HG03097 (cell line): ENCODE measurements at regions not wholly inside any gene's neighbourhood (a gene's known extent, or its start where the extent isn't known, plus 50 kb on each side); places are given as distances from the start of the nearest gene placed in this dataset.

Experiments used
- ATAC-seq: cut with Tn5 transposase; IDR thresholded peaks from one replicate; pipeline ENCODE4 v1.9.1; 2021; ENCODE audit not compliant: unreplicated experiment, low FRiP score

DNA sequence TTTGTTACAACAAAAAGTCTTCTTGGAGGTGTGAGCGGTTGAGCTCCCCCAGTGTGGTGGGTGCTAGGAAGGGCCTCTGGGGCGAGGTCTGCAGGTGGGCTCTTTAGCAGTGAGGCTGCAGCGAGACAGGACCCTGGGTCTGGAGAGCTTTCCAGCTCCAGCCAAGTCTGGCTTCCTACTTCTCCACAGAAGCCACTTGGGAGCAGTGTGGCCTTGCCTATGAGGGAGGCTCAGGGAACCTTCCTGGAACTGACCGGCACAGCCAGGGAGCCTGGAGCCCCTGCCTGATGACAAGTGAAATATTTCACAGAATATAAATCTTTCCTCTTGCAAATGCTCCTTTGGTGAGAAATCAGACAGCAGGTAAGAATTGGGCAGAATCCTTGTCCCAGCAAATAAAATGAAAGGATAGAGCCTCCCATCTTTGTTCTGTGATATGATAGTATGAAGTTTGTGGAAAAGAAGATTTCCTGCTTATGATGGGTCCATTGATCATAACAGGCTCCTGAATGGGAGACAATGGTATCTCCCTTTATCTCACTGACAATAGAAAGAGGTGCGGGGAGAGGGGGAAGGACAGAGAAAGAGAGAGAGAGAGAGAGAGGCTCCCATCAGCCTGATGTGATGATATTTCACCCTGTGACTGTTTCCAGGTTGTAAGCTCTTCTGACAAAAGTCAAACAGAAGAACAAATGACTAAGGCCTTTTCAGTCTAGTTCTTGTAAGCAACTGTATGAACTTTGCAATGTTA is 289.8 kb upstream of the SPRED2 start:
- no peak for ATAC-seq

DNA sequence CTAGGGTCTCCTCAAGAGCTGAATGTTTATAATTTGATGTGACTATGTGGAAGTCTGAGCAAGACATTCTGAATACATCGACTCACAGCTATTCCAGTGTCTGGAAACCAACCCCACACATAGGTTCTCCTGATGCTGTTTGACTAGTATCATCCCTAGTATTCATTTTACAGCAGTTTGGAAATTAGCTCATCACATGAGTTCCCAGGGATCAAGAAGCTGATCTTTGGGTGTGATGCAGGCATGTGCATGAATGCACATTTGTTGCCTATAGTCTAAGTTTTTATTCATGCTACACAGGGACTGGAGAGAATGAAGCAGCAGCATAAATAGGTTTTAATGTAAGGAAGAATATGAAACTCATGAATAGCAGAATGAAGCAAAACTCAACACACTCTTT is 284.3 kb upstream of the SPRED2 start:
- no peak for ATAC-seq

DNA sequence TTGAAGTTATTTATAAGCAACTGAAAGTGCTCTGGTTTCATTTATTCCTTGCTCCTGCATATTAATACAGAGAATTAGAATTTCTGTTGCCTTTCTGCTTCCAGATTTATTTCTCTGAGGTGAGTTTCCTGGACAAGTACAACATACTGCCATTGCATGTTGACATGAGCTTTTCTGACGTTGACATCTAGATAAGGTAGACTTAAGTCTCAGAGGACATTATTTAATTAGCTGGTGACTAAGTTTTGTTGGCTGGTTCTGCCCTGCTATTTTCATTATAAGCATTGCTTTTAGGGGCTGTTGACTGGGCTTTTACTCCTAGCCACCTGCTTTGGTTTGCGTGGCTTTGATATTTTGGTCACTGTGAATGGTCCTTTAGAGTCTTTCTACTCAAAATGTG is 282.9 kb upstream of the SPRED2 start:
- no peak for ATAC-seq

DNA sequence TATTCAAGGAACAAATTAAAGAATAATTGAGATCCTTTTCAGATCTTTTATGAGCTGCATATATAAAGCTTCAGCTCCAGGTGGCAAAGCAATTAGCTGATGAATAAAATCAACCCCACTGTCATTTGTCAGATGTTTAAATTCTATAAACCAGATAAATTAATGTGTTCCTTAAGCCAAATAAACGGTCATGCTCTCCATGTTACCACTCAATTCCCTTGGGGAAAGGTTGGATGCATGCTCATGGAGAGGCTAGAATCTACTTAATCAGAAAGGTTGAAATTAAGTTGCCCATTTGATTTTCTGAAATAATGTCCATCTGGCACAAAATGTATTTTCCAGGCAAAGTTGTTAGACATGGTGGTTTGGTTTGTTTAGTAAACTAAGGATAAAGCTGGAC is 282.5 kb upstream of the SPRED2 start:
- ATAC-seq, result no peak

DNA sequence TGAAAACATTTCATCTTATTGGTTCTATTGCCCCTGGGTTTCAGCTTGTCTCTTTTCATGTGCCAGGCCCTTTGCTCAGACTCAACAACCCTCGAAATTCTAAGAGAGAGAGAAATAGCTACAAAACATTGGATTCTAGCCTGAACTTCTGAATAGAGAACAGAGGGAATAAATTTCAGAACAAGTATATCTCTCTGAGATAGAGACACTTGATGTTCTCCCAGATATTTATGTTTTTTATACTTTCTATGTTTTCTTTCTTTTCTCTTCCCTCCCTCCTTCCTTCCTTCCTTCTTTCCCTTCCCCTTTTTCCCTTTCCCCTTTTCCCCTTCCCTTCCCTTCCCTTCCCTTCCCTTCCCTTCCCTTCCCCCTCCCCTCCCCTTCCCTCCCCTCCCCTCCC is 279.5 kb upstream of the SPRED2 start:
- ATAC-seq, result no peak

DNA sequence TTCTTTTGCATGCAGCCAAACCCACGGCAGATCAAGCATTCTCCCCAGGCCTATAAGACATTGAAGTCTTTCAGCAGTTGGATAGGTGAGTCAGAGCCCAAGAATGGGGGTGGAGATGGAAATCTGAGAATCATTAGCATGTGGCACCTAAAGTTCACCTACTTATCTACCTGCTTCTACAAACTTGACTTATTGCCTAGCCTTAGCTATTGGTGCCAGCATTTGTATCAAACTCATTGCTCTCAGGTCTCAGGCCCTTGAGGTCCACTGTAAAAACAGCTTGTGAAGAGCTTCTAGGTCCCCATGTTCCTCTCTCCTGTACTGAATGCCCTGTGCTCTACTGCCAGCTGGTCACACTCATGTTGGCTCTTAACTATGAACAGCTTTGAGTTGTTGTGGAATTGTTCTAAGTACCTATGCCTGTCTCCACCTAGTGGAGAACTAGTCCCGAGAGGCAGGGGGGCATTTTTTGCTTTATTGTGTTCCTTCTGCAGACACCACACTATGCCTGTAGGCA is 278.4 kb upstream of the SPRED2 start:
- no peak for ATAC-seq

DNA sequence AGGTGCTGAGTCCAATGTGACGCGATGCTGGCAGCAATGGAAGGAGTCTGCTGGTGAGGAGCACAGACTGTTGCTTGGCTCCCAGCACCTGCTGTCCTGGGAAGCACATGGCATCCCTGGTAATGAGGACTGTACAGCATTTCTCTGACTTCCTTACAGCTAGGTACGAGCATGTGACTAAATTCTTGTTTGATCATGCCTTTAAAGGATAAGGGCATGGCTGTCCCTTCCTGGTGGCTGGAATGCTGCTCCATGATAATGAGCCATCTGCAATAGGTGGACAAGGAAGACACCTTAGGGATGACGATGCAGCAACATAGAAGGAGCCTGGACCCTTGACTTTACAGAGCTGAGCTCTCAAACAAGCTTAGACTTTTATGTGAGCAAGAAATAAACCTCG is 278.0 kb upstream of the SPRED2 start:
- ATAC-seq, result no peak

DNA sequence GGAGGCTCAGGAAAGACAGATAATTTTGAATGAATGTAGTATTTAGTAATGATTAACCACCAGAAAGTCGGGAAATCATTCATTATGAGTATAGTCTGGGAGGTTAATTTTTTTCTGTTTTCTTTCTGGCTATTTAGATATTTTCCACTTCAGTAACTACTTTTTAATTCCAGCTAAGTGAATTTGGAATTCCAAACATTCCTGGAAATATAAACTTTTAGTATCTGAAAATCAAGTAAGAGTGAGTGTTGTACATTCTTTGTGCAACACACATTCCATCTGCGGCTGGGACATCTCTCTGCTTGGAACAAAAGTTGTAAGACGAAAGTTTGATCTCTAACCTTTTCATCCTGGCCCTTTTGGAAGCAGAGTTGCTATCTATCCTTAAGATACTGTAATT is 275.7 kb upstream of the SPRED2 start:
- no peak for ATAC-seq

DNA sequence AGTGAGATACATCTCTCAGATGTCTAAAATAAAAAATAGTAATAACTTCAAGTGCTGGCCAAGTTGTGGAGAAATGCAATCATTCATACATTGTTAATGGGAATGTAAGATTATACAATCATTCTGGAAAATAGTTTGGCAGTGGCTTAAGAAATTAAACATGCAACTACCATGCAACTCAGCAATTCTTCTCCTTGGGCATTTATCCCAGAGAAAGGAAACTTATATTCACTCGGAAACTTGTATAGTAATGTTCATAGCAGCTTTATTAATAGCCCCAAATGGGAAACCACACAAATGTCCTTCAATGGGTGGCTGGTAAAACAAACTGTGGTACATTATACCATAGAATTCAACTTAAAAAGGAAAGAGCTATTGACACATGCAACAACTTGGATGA is 274.0 kb upstream of the SPRED2 start:
- ATAC-seq, result no peak

DNA sequence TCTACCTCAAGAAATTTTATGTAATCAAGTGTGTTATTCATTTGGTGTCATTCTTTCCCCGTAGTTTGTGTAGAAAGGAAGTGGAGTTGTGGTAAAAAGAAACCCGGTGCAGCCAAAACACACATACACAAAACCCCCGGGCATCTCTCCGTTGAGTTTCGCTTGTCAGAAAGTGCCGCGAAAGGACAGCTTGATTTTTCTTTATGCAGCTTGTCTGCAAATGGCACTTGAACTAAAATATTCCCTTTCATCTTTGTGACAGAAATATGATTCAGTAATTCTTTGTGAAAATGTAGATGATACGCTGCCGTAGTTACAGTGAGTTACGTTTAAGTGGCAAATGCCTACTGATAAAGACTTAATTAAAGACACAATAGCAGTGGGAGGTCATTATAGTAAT is 268.8 kb upstream of the SPRED2 start:
- ATAC-seq, result no peak

DNA sequence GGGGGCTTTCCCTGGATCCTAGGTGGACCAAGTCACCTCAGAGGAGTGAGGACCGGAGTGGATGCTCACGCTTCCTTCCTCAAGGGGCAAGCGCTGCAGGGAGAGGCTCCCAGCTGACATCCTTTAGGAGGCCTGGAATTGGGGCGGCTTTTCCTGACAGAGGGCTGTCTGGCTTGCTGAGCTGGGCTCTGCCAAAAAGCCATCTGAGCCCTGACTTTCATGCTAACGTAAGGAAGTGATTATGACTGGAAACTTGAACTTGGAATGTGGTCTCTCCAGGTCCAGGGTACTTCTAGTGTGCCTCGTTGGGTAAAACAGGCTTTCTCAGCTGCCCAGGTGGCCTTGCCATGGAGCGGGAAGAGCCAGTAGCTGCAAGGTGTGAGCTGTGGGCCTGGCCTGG is 268.3 kb upstream of the SPRED2 start:
- ATAC-seq, result no peak

DNA sequence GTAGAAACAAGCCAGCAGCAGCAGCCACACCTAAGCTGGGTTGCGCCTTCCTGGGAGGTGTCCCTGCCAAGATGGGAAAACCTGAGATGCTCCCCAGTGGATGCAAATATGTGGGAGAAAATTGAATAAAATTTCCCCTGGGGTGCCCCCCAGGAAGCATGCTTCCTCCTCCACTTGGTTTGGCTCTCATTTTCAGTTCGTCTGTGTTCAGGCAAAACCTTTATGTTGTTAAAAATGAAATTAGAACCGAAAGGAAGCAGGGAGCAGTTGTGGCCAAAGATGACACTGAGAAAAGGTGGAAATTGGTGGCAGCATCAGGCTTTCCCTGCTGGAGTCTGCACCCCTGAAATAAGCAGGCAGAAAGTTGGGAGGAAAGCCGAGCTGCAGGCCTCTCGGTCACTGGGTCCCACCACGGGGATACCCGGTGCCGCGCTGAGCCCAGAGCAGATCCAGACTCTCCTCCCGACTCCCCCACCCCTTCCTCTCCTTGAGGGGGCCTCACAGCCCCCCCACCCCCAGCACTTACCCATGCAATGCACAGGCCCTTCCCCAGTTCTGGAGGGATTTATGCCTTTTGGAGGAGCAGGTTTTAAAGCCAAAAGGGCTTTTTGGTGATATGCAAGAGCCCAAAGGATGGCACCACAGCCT is 267.7 kb upstream of the SPRED2 start:
- ATAC-seq, result no peak

DNA sequence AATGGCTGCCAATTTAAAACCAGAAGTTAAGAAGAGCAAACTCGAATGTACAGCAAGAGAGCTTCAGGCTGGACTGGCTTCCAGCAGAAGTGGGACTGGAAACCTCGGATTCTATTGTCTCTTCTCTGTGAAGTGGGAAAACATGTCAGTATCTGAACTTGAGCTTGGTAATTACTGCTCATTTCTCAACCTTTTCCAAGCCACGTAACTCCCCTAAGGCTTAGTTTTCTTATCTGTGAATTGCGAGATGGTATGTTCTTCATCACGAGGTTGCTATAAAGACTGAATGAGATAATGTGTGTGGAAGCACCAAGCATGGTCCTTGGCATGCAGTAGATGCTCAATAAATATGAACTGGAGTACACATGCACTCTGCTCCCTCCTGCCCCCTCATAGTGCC is 259.4 kb upstream of the SPRED2 start:
- no peak for ATAC-seq

DNA sequence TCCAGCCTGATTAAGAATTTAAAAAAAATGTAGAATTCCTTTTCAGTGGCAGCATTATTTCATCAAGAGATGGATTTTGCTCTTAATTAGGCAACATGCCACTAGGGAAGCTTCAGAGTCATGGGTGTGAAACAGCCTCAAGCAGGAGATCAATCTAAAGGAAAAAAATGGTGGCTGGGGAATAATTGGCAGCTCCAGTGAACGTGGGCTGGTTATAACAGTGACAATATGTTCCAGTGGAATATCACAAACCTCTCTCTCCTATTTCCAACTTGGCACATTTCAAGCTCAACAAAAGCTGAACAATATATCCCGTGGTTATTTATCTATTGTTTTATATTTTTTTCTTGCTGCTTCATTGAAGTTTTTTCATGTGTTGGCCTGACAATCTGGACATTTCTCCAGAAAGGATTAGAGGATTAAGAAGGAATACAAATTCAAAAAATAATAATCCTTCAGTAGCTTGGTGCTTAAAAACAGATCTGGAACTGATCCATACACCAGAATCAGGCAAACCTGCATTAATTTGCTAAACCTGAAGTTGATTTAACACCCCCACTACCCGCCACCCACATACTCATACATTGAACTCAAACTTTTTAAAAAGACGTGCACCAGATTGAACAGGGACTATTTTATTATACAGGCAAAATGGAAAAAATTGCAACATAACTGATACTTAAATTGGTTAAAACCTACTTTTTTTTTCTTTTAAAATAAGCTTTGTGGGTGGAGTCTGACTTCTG is 255.9 kb upstream of the SPRED2 start:
- ATAC-seq, result no peak

DNA sequence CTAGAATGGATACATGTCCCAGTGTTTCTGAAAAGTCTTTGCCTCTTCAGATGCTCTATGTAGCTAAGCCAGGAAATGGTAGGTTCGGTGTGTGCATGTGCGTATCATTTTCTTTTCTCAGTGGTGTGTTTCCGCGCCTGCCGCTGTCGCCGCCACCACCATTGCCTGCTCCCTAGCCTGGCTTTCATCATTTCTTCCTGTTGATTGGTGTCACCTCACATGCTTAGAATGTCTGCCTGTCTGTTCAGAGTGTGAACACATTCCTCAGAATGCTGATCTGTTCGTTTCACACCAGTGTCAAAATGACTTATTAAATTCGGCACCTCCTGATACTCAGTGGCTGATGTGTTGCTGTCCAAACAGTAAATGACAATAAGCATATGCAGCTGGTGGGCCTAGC is 255.2 kb upstream of the SPRED2 start:
- ATAC-seq, result no peak

DNA sequence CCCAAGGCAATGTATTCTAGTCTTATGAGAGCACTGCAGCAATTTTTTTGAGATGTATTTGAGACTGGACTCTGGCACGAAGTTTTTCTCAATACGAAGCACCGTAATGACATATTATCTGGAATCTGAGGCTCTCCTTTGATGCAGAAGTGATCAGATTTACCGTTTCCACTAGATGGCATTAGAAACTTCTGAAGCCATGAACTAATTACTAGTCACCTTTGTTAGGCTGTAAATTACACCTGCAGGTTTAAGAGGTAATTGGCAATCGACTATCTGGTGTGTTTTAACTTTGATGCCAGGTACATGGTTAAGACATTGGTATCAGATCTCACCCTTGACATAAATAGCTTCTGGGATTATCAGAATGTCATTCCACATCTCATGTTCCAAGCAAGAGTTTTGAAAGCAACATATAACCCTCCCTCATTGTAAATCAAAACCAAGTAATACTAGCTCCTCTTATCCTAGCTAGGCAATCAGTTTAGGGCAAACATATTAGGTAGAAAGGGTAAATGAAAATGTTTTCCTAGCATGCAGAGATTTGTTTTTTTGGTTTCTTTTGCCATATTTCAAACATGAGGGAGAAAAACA is 254.6 kb upstream of the SPRED2 start:
- no peak for ATAC-seq

DNA sequence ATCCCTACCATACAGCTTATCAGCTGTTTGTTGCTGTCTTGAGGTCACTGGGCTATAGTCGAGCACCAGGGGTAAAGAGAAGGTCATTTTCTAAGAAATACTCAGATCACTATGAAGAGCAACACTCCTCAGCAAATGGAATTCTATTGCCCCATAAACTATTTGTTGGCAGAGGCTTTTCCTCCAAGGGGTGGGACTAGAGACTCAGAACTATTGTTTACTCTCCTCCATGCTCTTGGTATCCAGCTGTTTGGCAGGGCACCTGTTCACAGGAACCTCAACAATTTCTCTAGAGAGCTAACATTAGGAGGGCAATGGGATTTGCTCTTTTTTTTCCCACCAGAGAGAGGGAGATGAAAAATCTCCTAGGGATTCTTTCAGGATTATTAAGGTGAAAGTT is 249.1 kb upstream of the SPRED2 start:
- no peak for ATAC-seq

DNA sequence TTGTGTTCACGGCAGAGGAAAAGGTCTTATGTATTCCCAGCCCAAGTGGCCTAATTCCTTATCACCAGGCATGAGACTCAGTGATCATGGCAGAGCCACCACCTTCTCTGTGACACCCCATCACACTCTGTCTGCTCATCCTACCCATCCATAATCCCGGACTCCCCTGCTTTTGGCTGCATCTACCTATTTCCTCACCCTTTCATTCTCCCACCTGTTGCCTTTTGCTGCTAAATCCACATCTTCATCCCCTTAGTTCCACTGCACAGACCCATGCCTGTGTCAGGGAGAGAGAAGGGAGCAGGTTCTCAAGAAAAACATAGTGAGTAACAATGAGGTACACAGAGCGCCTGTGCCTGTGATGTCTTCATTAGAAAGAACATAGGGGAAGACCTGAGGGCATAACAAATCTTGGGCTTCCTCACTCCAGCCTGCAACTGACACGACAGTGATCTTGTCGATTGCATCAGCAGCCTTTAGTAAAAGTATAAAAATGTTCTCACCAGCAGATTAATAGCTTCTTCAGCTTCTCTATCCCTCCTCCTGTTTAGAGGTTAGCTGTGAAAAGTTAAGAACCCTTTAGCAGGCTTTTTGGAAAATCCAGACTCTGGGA is 246.5 kb upstream of the SPRED2 start:
- ATAC-seq, result no peak

DNA sequence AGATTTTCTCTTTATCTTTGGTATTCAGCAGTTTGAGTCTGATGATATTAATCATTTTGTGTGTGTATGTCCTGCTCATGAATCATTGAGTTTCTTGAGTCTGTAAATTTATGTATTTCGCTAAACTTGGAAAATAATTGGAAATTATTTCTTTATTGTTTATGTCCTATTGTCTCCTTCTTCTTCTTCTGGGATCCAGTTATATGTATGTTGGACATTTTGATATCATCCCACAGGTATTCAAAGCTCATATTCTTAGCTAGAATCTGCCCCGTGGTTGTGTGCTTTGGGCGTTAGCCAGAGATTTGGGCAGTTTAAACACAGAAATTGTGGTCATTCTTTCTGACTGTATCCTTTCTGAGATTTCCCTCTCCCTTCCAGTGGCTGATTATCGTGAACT is 243.0 kb upstream of the SPRED2 start:
- ATAC-seq, result no peak

DNA sequence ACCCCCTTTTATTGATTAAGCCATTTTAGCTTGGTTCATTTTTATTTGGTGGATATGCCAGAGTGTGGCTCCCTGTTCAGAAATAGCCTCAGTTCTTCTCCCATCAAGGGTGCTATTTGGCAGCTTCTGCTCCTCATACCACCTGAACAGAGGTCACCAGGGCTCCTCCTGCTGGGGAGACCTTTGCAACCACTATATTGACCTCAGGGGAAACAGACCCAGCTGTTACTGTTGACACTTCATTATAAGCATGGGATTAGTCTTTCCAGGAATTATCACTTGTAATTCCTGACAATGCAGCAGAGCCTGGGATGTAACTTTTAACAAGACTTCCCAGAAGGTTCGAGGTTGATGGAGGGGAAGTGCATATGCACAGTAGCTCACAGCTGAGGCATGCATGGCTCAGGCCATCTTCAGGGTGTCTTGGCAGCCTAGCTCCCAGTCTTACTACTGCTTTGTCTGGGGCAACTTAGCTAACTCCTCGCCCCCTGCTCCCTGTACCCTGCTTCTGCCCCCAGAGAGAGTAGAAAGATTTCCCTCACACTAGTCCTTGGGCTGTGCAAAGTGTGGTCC is 239.4 kb upstream of the SPRED2 start:
- ATAC-seq, result no peak

DNA sequence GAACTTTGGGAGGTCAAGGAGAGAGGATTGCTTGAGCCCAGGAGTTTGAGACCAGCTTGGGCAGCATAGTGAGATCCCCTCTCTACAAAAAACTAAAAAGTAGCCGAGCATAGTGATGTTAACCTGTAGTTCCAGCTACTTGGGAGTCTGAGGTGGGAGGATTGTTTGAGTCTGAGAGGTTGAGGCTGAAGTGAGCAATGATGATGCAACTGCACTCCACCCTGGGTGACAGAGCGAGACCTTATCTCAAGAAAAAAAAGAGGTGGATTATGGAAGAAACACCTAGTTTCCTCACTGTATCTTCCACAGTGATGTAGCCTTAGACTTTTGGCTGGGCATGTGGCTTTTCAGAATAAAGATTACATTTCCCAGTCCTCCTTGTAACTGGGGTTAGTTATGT is 237.2 kb upstream of the SPRED2 start:
- no peak for ATAC-seq
